ENCODE measurements at regions not wholly inside any gene's neighbourhood (a gene's known extent, or its start where the extent isn't known, plus 50 kb on each side); places are given as distances from the start of the nearest gene placed in this dataset.

GRCh38 chr14:61226015-61226654 lies 55.0 kb downstream of the TMEM30B start:
- in situ Hi-C loops (cut with HindIII; ENCODE audit: low sequenced_read_pairs) = no loop called here

GRCh38 chr14:61225344-61225743 lies 55.8 kb downstream of the TMEM30B start:
- in situ Hi-C loops (cut with HindIII; ENCODE audit: low sequenced_read_pairs) = no loop called here

GRCh38 chr14:61223552-61223951 lies 57.6 kb downstream of the TMEM30B start:
- in situ Hi-C loops (cut with HindIII; ENCODE audit: low sequenced_read_pairs) = no loop called here

- in situ Hi-C loops (cut with HindIII; ENCODE audit: low sequenced_read_pairs) = no loop called here
Observed at GRCh38 chr14:61222388-61222787, 58.8 kb downstream of the TMEM30B start.

GRCh38 chr14:61221906-61222305 lies 59.2 kb downstream of the TMEM30B start:
- in situ Hi-C loops (cut with HindIII; ENCODE audit: low sequenced_read_pairs) = no loop called here

- in situ Hi-C loops (cut with HindIII; ENCODE audit: low sequenced_read_pairs) = no loop called here
Observed at GRCh38 chr14:61219673-61220072, 61.5 kb downstream of the TMEM30B start.

- in situ Hi-C loops (cut with HindIII; ENCODE audit: low sequenced_read_pairs) = no loop called here
Observed at GRCh38 chr14:61219256-61219655, 61.9 kb downstream of the TMEM30B start.

GRCh38 chr14:61218767-61219166 lies 62.4 kb downstream of the TMEM30B start:
- in situ Hi-C loops (cut with HindIII; ENCODE audit: low sequenced_read_pairs) = no loop called here

- in situ Hi-C loops (cut with HindIII; ENCODE audit: low sequenced_read_pairs) = no loop called here
Observed at GRCh38 chr14:61218157-61218556, 63.0 kb downstream of the TMEM30B start.

- in situ Hi-C loops (cut with HindIII; ENCODE audit: low sequenced_read_pairs) = no loop called here
Observed at GRCh38 chr14:61217516-61217915, 63.6 kb downstream of the TMEM30B start.

- in situ Hi-C loops (cut with HindIII; ENCODE audit: low sequenced_read_pairs) = no loop called here
Observed at GRCh38 chr14:61215222-61216020, 65.7 kb downstream of the TMEM30B start.

GRCh38 chr14:61213920-61214319 lies 67.2 kb downstream of the TMEM30B start:
- in situ Hi-C loops (cut with HindIII; ENCODE audit: low sequenced_read_pairs) = no loop called here

GRCh38 chr14:61213191-61213621 lies 67.9 kb downstream of the TMEM30B start:
- in situ Hi-C loops (cut with HindIII; ENCODE audit: low sequenced_read_pairs) = no loop called here

GRCh38 chr14:61212546-61212945 lies 68.6 kb downstream of the TMEM30B start:
- in situ Hi-C loops (cut with HindIII; ENCODE audit: low sequenced_read_pairs) = no loop called here

- in situ Hi-C loops (cut with HindIII; ENCODE audit: low sequenced_read_pairs) = no loop called here
Observed at GRCh38 chr14:61211476-61212255, 69.5 kb downstream of the TMEM30B start.

- in situ Hi-C loops (cut with HindIII; ENCODE audit: low sequenced_read_pairs) = no loop called here
Observed at GRCh38 chr14:61203081-61203753, 77.9 kb downstream of the TMEM30B start.

GRCh38 chr14:61202124-61202523 lies 79.0 kb downstream of the TMEM30B start:
- in situ Hi-C loops (cut with HindIII; ENCODE audit: low sequenced_read_pairs) = no loop called here

GRCh38 chr14:61201171-61201570 lies 80.0 kb downstream of the TMEM30B start:
- in situ Hi-C loops (cut with HindIII; ENCODE audit: low sequenced_read_pairs) = no loop called here

- in situ Hi-C loops (cut with HindIII; ENCODE audit: low sequenced_read_pairs) = no loop called here
Observed at GRCh38 chr14:61197416-61197815, 83.7 kb downstream of the TMEM30B start.

GRCh38 chr14:61196792-61197191 lies 84.3 kb downstream of the TMEM30B start:
- in situ Hi-C loops (cut with HindIII; ENCODE audit: low sequenced_read_pairs) = no loop called here

GRCh38 chr14:61196034-61196433 lies 85.1 kb downstream of the TMEM30B start:
- in situ Hi-C loops (cut with HindIII; ENCODE audit: low sequenced_read_pairs) = no loop called here

Measured in endothelial cell of hepatic sinusoid (primary cell).